OCI-LY7 (cell line): ENCODE measurements at regions not wholly inside any gene's neighbourhood (a gene's known extent, or its start where the extent isn't known, plus 50 kb on each side); places are given as distances from the start of the nearest gene placed in this dataset.

ENCODE experiments used
- EZH2phosphoT487 ChIP-seq: fragments of 200-600 bp; sonication (generic); IDR thresholded peaks from 2 replicates; pipeline ENCODE4 v1.6.1; 2018; ENCODE audit warnings: low read depth, borderline replicate concordance, mild to moderate bottlenecking, mixed run types, antibody characterized with exemption, low read length, moderate library complexity, mixed read lengths
- TF ChIP-seq, protein P1 (sequence below): fragments of 200-600 bp; sonication (generic); conservative IDR thresholded peaks from 2 replicates; pipeline ENCODE4 v1.5.1; 2014; ENCODE audit warnings: mild to moderate bottlenecking, antibody characterized with exemption, low read length, moderate library complexity, mixed read lengths

DNA sequence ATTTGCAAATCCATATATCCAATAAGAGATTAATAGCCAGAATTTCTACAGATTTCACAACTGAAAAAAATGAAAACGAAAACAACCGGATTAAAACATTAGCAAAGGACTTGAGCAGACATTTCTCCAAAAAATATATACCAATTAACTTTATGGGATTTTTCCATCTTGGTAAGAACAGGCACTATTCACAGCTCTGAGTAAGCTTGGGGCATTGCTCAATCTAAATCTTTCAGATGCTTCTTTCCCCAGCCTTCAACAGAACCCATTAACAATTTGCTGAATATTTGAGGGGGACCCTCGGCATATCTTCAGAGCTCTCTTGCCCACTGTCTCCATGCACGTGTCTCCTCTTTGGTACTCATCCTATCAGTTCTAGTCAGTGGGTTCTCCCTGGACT, 111.7 kb upstream of the CD93 start:
- TF ChIP-seq, protein P1, sequence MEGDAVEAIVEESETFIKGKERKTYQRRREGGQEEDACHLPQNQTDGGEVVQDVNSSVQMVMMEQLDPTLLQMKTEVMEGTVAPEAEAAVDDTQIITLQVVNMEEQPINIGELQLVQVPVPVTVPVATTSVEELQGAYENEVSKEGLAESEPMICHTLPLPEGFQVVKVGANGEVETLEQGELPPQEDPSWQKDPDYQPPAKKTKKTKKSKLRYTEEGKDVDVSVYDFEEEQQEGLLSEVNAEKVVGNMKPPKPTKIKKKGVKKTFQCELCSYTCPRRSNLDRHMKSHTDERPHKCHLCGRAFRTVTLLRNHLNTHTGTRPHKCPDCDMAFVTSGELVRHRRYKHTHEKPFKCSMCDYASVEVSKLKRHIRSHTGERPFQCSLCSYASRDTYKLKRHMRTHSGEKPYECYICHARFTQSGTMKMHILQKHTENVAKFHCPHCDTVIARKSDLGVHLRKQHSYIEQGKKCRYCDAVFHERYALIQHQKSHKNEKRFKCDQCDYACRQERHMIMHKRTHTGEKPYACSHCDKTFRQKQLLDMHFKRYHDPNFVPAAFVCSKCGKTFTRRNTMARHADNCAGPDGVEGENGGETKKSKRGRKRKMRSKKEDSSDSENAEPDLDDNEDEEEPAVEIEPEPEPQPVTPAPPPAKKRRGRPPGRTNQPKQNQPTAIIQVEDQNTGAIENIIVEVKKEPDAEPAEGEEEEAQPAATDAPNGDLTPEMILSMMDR: no peak
- no peak for TF ChIP-seq EZH2phosphoT487
